ENCODE measurements at regions not wholly inside any gene's neighbourhood (a gene's known extent, or its start where the extent isn't known, plus 50 kb on each side); places are given as distances from the start of the nearest gene placed in this dataset.

DNA sequence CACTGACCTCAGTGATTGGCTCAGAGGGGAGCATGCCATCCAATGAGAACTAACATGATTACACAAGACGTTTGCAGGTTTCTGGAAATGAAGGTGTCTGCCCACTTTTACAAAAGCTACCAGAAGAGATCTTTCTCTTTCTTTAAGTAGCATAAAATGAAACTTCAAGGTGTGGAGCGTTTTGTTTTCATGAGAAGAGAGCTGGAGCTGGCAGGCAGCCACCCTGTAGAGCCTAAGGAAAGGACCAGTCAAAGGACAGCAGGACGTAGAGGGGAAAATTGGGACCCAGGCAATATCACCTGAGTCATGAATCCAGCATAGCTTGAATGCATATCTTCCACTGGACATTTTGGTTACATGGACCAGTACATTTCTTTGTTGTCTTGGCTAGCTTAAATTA lies 331.0 kb downstream of the EPHA4 start:
- TF ChIP-seq, protein P1, sequence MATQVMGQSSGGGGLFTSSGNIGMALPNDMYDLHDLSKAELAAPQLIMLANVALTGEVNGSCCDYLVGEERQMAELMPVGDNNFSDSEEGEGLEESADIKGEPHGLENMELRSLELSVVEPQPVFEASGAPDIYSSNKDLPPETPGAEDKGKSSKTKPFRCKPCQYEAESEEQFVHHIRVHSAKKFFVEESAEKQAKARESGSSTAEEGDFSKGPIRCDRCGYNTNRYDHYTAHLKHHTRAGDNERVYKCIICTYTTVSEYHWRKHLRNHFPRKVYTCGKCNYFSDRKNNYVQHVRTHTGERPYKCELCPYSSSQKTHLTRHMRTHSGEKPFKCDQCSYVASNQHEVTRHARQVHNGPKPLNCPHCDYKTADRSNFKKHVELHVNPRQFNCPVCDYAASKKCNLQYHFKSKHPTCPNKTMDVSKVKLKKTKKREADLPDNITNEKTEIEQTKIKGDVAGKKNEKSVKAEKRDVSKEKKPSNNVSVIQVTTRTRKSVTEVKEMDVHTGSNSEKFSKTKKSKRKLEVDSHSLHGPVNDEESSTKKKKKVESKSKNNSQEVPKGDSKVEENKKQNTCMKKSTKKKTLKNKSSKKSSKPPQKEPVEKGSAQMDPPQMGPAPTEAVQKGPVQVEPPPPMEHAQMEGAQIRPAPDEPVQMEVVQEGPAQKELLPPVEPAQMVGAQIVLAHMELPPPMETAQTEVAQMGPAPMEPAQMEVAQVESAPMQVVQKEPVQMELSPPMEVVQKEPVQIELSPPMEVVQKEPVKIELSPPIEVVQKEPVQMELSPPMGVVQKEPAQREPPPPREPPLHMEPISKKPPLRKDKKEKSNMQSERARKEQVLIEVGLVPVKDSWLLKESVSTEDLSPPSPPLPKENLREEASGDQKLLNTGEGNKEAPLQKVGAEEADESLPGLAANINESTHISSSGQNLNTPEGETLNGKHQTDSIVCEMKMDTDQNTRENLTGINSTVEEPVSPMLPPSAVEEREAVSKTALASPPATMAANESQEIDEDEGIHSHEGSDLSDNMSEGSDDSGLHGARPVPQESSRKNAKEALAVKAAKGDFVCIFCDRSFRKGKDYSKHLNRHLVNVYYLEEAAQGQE (IDR thresholded peaks at IDR 0.05; ENCODE audit: borderline replicate concordance), result no peak
- TF ChIP-seq EP300 (conservative IDR thresholded peaks at IDR 0.05; ENCODE audit: poor library complexity, severe bottlenecking) (no peak), POLR2AphosphoS5 (IDR thresholded peaks at IDR 0.05) (no peak), TAF1 (IDR thresholded peaks at IDR 0.05; ENCODE audit: low read depth) (no peak), RAD21 (conservative IDR thresholded peaks at IDR 0.05) (no peak), EZH2 (IDR thresholded peaks at IDR 0.05; ENCODE audit: borderline replicate concordance, insufficient read depth, low read length, poor library complexity, severe bottlenecking) (no peak), SMC3 (conservative IDR thresholded peaks at IDR 0.05; ENCODE audit: poor library complexity) (no peak), MXI1 (conservative IDR thresholded peaks at IDR 0.05; ENCODE audit: poor library complexity, severe bottlenecking) (no peak)
- TF ChIP-seq, protein P2, sequence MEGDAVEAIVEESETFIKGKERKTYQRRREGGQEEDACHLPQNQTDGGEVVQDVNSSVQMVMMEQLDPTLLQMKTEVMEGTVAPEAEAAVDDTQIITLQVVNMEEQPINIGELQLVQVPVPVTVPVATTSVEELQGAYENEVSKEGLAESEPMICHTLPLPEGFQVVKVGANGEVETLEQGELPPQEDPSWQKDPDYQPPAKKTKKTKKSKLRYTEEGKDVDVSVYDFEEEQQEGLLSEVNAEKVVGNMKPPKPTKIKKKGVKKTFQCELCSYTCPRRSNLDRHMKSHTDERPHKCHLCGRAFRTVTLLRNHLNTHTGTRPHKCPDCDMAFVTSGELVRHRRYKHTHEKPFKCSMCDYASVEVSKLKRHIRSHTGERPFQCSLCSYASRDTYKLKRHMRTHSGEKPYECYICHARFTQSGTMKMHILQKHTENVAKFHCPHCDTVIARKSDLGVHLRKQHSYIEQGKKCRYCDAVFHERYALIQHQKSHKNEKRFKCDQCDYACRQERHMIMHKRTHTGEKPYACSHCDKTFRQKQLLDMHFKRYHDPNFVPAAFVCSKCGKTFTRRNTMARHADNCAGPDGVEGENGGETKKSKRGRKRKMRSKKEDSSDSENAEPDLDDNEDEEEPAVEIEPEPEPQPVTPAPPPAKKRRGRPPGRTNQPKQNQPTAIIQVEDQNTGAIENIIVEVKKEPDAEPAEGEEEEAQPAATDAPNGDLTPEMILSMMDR (IDR thresholded peaks at IDR 0.05; ENCODE audit: poor library complexity, severe bottlenecking), result no peak

DNA sequence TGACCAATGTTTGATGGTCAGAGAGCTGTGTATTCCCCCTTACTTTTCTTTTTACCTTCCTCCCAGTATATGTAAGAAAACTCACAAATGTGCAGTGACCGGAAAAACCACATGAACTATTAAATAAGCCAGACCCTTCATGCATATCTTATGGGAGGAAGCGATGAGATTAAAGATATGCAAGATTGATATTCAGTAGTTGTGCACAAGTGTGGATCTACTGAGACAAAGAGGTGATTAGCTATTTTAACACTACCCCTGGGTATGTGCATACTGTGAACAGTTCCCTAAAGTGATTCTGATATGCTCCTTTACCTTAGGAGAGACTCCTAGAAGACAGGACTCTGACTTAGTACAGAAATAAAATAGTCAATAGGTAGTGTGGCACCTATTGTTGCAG lies 328.3 kb downstream of the EPHA4 start:
- Histone ChIP-seq H3K27me3 (ENCODE audit: insufficient read depth, low read depth, low read length) (no peaks in the 10 kb centered on the region), H3K79me2 (replicated peaks; ENCODE audit: insufficient read depth, low read length) (no peaks in the 10 kb centered on the region), H4K20me1 (ENCODE audit: insufficient read depth) (no peaks in the 10 kb centered on the region), H3K36me3 (ENCODE audit: insufficient read depth, low read length) (no peaks in the 10 kb centered on the region), H3K27ac (ENCODE audit: low read length) (no peak overlapping the region), H3F3A (ENCODE audit: insufficient read depth, low read length, poor library complexity, severe bottlenecking) (no peaks in the 10 kb centered on the region), H3K4me3 (ENCODE audit: low read length) (no peak overlapping the region), H3K9me2 (ENCODE audit: insufficient read depth, low read length) (no peaks in the 10 kb centered on the region), H3K4me2 (ENCODE audit: low read length) (no peak overlapping the region), H3K9ac (ENCODE audit: low read length) (no peak overlapping the region), H2AFZ (ENCODE audit: low read depth, low read length) (no peak overlapping the region), H3K9me3 (ENCODE audit: low read length) (no peaks in the 10 kb centered on the region)
- TF ChIP-seq TAF1 (IDR thresholded peaks at IDR 0.05; ENCODE audit: low read depth) (no peak), MXI1 (conservative IDR thresholded peaks at IDR 0.05; ENCODE audit: poor library complexity, severe bottlenecking) (no peak), EZH2 (IDR thresholded peaks at IDR 0.05; ENCODE audit: borderline replicate concordance, insufficient read depth, low read length, poor library complexity, severe bottlenecking) (no peak), EP300 (conservative IDR thresholded peaks at IDR 0.05; ENCODE audit: poor library complexity, severe bottlenecking) (no peak), SMC3 (conservative IDR thresholded peaks at IDR 0.05; ENCODE audit: poor library complexity) (no peak), RAD21 (conservative IDR thresholded peaks at IDR 0.05) (no peak), POLR2AphosphoS5 (IDR thresholded peaks at IDR 0.05) (no peak)
- TF ChIP-seq, protein P2 (IDR thresholded peaks at IDR 0.05; ENCODE audit: poor library complexity, severe bottlenecking), result no peak
- TF ChIP-seq, protein P1 (IDR thresholded peaks at IDR 0.05; ENCODE audit: borderline replicate concordance), result no peak

More for the DNA sequence above, 331.0 kb downstream of the EPHA4 start:
- Histone ChIP-seq H3K4me2 (ENCODE audit: low read length) (no peak overlapping the region), H4K20me1 (ENCODE audit: insufficient read depth) (no peaks in the 10 kb centered on the region), H3K27ac (ENCODE audit: low read length) (no peak overlapping the region), H3K79me2 (replicated peaks; ENCODE audit: insufficient read depth, low read length) (no peaks in the 10 kb centered on the region), H3K9me2 (ENCODE audit: insufficient read depth, low read length) (no peaks in the 10 kb centered on the region), H3K36me3 (ENCODE audit: insufficient read depth, low read length) (no peaks in the 10 kb centered on the region), H3F3A (ENCODE audit: insufficient read depth, low read length, poor library complexity, severe bottlenecking) (no peaks in the 10 kb centered on the region), H2AFZ (ENCODE audit: low read depth, low read length) (no peak overlapping the region), H3K9me3 (ENCODE audit: low read length) (no peaks in the 10 kb centered on the region), H3K9ac (ENCODE audit: low read length) (no peak overlapping the region), H3K27me3 (ENCODE audit: insufficient read depth, low read depth, low read length) (no peaks in the 10 kb centered on the region), H3K4me3 (ENCODE audit: low read length) (no peak overlapping the region)
